CD4-positive, alpha-beta T cell (primary cell): ENCODE measurements at regions not wholly inside any gene's neighbourhood (a gene's known extent, or its start where the extent isn't known, plus 50 kb on each side); places are given as distances from the start of the nearest gene placed in this dataset.

Source experiments
- ATAC-seq: fragments of 200-7000 bp; cut with Tn5 transposase; one replicate; pipeline ENCODE4 v1.10.0; 2022; ENCODE audit warnings: mild to moderate bottlenecking; ENCODE audit not compliant: poor library complexity
- CTCF ChIA-PET: fragments of 350-600 bp; sonication (Branson Sonifier 250); formaldehyde crosslinking; loops from one replicate; lab custom pipeline; 2021; ENCODE audit warnings: antibody characterized with exemption, inconsistent platforms; lab: Charles Lee
- POLR2A ChIA-PET: fragments of 350-600 bp; sonication (Branson Sonifier 250); formaldehyde crosslinking; loops from one replicate; lab custom pipeline; 2021; ENCODE audit warnings: antibody characterized with exemption, inconsistent platforms; lab: Charles Lee
- DNase-seq, 14 experiments: peaks; one replicate each; pipeline ENCODE4 v3.0.0-alpha.2; 2013 to 2020; ENCODE audit warnings: mixed read lengths in 2 of 14
- H3K27ac ChIP-seq, 2 donors: one replicate each; pipeline versions ENCODE4 v1.5.1 to v1.7.0; 2013; ENCODE audit warnings: low read length in 2 of 2, low read depth in 1 of 2, mild to moderate bottlenecking in 1 of 2
- H3K27me3 ChIP-seq, 2 experiments: 1 replicate in 1 of 2; 2 replicates in 1 of 2; pipeline versions ENCODE4 v1.6.1 to v1.7.0; 2013; ENCODE audit warnings: low read length in 2 of 2, control low read depth in 1 of 2, mild to moderate bottlenecking in 1 of 2, moderate library complexity in 1 of 2; ENCODE audit not compliant: insufficient read depth in 2 of 2, control insufficient read depth in 1 of 2
- H3K36me3 ChIP-seq: one replicate; pipeline ENCODE4 v1.6.1; 2013; ENCODE audit warnings: low read length, control low read depth; ENCODE audit not compliant: insufficient read depth
- H3K4me1 ChIP-seq: one replicate; pipeline ENCODE4 v1.6.1; 2013; ENCODE audit warnings: low read length, control low read depth; ENCODE audit not compliant: insufficient read depth
- H3K4me3 ChIP-seq: one replicate; pipeline ENCODE4 v1.5.1; 2013; ENCODE audit warnings: mild to moderate bottlenecking, low read length, moderate library complexity
- H3K9me3 ChIP-seq, 2 experiments: 1 replicate in 1 of 2; 2 replicates in 1 of 2; pipeline versions ENCODE4 v1.6.1 to v1.7.0; 2013; ENCODE audit warnings: low read length in 2 of 2, mild to moderate bottlenecking in 2 of 2, control low read depth in 1 of 2, moderate library complexity in 1 of 2; ENCODE audit not compliant: control insufficient read depth in 1 of 2, insufficient read depth in 1 of 2
- H3K27ac Mint-ChIP-seq: one replicate; pipeline ENCODE4 v1.8.0; 2020; ENCODE audit warnings: mixed read lengths
- H3K27me3 Mint-ChIP-seq: one replicate; pipeline ENCODE4 v1.8.0; 2021; ENCODE audit warnings: mixed read lengths
- H3K36me3 Mint-ChIP-seq: one replicate; pipeline ENCODE4 v1.8.0; 2021; ENCODE audit warnings: low read depth, mixed read lengths
- H3K4me1 Mint-ChIP-seq: one replicate; pipeline ENCODE4 v1.8.0; 2021; ENCODE audit warnings: low read depth, mixed read lengths
- H3K4me3 Mint-ChIP-seq: one replicate; pipeline ENCODE4 v1.8.0; 2020; ENCODE audit warnings: mild to moderate bottlenecking, mixed read lengths
- H3K9me3 Mint-ChIP-seq: one replicate; pipeline ENCODE4 v1.8.0; 2020; ENCODE audit warnings: mixed read lengths
- intact Hi-C, 2 experiments: fragments of 100-400 bp; cut with DNase I in 1 of 2; cut with micrococcal nuclease in 1 of 2; formaldehyde crosslinking; loops; one replicate each; pipeline versions ENCODE4 v1.15.1 to v1.9.0; 2023 to 2025; cut with DNase I, micrococcal nuclease
- TF ChIP-seq, protein P1 (sequence below): fragments of 200-600 bp; IDR thresholded peaks from one replicate; pipeline ENCODE4 v1.8.0; 2022; ENCODE audit warnings: antibody characterized with exemption, mild to moderate bottlenecking

- Mint-ChIP-seq H3K27me3 (peaks cover 33% of the 10 kb centered on the region), H3K9me3 (peaks cover 6% of the 10 kb centered on the region), H3K36me3 (no peaks in the 10 kb centered on the region), H3K27ac (no peak overlapping the region), H3K4me3 (no peak overlapping the region), H3K4me1 (no peaks in the 10 kb centered on the region)
- intact Hi-C loops: no loop called here
- Histone ChIP-seq H3K36me3 (no peaks in the 10 kb centered on the region), H3K4me3 (no peak overlapping the region), H3K27me3 (peaks cover 0 to 5% of the 10 kb centered on the region in 2 experiments), H3K4me1 (no peaks in the 10 kb centered on the region), H3K9me3 (peaks cover 0 to 4% of the 10 kb centered on the region in 2 experiments), H3K27ac (no peak overlapping the region)
- DNase-seq (no peak), ATAC-seq (no peak)
- ChIA-PET POLR2A (no interaction called here), CTCF (no interaction called here)
- TF ChIP-seq, protein P1, sequence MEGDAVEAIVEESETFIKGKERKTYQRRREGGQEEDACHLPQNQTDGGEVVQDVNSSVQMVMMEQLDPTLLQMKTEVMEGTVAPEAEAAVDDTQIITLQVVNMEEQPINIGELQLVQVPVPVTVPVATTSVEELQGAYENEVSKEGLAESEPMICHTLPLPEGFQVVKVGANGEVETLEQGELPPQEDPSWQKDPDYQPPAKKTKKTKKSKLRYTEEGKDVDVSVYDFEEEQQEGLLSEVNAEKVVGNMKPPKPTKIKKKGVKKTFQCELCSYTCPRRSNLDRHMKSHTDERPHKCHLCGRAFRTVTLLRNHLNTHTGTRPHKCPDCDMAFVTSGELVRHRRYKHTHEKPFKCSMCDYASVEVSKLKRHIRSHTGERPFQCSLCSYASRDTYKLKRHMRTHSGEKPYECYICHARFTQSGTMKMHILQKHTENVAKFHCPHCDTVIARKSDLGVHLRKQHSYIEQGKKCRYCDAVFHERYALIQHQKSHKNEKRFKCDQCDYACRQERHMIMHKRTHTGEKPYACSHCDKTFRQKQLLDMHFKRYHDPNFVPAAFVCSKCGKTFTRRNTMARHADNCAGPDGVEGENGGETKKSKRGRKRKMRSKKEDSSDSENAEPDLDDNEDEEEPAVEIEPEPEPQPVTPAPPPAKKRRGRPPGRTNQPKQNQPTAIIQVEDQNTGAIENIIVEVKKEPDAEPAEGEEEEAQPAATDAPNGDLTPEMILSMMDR: no peak
Observed at GRCh38 chr15:94141802-94142201, 89.6 kb upstream of the MCTP2 start.

DNA sequence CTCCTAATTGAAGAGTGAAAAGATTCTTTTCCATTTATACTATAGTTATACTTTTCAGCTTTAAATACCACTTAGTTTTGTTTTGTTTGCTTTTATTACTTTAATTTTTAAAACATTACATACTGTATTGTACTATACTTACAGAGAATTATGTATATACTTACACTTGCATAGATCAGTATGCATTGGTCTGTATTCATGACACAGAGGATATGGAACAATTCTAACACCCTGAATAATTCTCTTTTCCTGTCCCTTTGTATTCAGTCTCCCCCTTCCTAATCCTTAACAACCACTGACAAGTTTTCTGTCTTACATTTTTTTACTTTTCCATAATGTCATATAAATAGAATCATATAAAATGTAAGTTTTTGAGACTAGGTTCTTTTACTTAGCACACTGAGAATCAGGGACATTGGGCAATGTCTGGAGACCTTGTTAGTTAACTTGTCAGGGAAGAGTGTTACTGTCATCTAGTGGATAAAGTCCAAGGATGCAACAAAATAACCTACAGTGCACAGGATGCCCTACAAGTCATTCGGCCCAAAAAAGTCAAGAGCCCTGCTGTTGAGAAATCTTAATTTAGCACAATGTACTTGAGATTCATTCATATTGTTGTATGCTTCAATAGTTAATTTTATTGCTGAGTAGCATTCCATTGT, 95.7 kb upstream of the MCTP2 start:
- no peak overlapping the region for H3K27ac ChIP-seq
- H3K4me3 Mint-ChIP-seq: no peak overlapping the region
- H3K9me3 Mint-ChIP-seq: no peaks in the 10 kb centered on the region
- no peak overlapping the region for H3K27ac Mint-ChIP-seq
- ATAC-seq (no peak), DNase-seq (no peak)
- H3K36me3 Mint-ChIP-seq: no peaks in the 10 kb centered on the region
- no peaks in the 10 kb centered on the region for H3K36me3 ChIP-seq
- no peak overlapping the region for H3K4me3 ChIP-seq
- POLR2A ChIA-PET: no interaction called here
- H3K4me1 Mint-ChIP-seq: no peaks in the 10 kb centered on the region
- intact Hi-C loops: no loop called here
- CTCF ChIA-PET: no interaction called here
- TF ChIP-seq, protein P1: no peak
- H3K4me1 ChIP-seq: no peaks in the 10 kb centered on the region
- H3K27me3 ChIP-seq: peaks cover 5 to 8% of the 10 kb centered on the region in 2 experiments
- H3K27me3 Mint-ChIP-seq: peaks cover 44% of the 10 kb centered on the region
- H3K9me3 ChIP-seq: no peaks in the 10 kb centered on the region

GRCh38 chr15:94131875-94132274, 99.5 kb upstream of the MCTP2 start:
- no peak overlapping the region for H3K27ac Mint-ChIP-seq
- peaks cover 26% of the 10 kb centered on the region for H3K27me3 Mint-ChIP-seq
- intact Hi-C loops: no loop called here
- no peaks in the 10 kb centered on the region for H3K4me1 Mint-ChIP-seq
- Histone ChIP-seq H3K9me3 (no peaks in the 10 kb centered on the region), H3K36me3 (no peaks in the 10 kb centered on the region), H3K4me3 (no peak overlapping the region), H3K27ac (no peak overlapping the region), H3K27me3 (peaks cover 0 to 8% of the 10 kb centered on the region in 2 experiments), H3K4me1 (no peaks in the 10 kb centered on the region)
- H3K36me3 Mint-ChIP-seq: no peaks in the 10 kb centered on the region
- H3K4me3 Mint-ChIP-seq: no peak overlapping the region
- H3K9me3 Mint-ChIP-seq: no peaks in the 10 kb centered on the region
- ATAC-seq: no peak
- ChIA-PET CTCF (interaction anchor here (1.2 kb wide), 1 partner anchor 12 kb away, joined by 4 read pairs; no protein-coding TSS in a partner anchor), POLR2A (interaction anchor here (1.0 kb wide), 1 partner anchor 12 kb away, joined by 3 read pairs; no protein-coding TSS in a partner anchor)
- TF ChIP-seq, protein P1: no peak
- no peak for DNase-seq
